GM18907 (cell line): ENCODE measurements at regions not wholly inside any gene's neighbourhood (a gene's known extent, or its start where the extent isn't known, plus 50 kb on each side); places are given as distances from the start of the nearest gene placed in this dataset.

Experiments used
- ATAC-seq: cut with Tn5 transposase; IDR thresholded peaks from one replicate; pipeline ENCODE4 v1.9.1; 2021; ENCODE audit warnings: mild to moderate bottlenecking, moderate library complexity; ENCODE audit not compliant: unreplicated experiment

DNA sequence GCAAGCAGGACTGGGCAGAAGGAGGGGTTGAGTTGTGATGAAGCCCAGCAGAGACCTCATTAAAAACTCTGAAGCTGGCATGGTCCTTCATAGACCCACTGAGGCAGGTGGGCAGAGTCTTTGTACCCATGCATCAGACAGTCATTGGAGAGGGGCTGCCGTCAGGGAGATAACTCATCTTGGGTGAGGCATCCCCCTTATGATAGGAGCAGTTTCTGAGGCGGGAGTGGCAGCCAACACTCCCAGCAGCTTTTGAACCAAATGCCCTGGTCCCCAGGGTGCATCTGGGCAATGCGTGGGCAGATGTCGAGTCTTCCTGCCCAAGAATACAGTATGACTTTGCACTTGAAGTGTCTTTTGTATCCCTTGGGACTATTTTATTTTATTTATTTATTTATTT, 68.1 kb downstream of the HTR5A start:
- ATAC-seq, result no peak

GRCh38 chr7:155141562-155141961, 71.4 kb downstream of the HTR5A start:
- ATAC-seq, result no peak

DNA sequence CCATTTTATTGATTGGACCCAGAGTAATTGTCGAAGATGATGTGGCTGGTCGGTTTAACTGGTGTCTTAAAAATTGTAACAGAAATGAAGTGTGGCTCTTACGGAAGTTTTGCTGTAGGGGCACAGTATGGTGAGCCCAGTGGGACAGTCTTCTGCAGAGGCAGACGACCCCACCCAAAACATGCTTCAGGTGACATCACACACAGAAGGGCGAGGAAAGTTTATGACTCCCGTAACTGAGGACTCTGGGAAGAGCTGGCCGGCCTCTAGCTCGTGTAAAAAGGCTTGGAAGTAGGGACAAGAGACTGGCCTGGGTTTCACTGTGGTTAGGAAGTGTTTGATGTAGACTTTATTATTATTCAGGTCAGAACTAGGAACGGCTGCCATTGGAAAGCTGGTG, 73.3 kb downstream of the HTR5A start:
- no peak for ATAC-seq

DNA sequence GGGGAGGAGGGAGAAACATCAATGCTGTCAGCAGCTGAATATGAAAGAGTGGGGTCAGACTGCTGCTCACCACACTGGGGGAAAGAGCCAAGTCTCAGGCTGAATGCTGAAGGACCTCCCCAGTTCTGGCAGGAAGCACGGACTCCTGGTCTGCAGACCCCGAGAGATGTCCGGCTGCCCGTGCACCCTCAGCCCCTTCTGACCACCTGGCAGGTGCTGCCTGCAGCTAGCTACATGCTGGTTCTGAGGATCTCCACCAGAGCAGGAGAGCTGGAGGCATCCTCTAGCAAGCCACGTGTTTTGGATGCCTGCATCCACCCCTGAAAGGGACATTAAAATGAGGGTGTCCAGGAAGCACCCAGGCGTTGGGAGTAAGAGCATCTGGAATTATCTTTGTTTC, 74.2 kb downstream of the HTR5A start:
- no peak for ATAC-seq

- no peak for ATAC-seq
Observed at GRCh38 chr7:155145477-155146255, 75.5 kb downstream of the HTR5A start.

GRCh38 chr7:155147172-155147571, 77.0 kb downstream of the HTR5A start:
- no peak for ATAC-seq

GRCh38 chr7:155147624-155148023, 77.5 kb downstream of the HTR5A start:
- ATAC-seq, result no peak

- ATAC-seq, result no peak
Observed at GRCh38 chr7:155153676-155154075, 83.6 kb downstream of the HTR5A start.

- no peak for ATAC-seq
Observed at GRCh38 chr7:155154586-155154985, 84.5 kb downstream of the HTR5A start.

- no peak for ATAC-seq
Observed at GRCh38 chr7:155161690-155162089, 91.6 kb downstream of the HTR5A start.

DNA sequence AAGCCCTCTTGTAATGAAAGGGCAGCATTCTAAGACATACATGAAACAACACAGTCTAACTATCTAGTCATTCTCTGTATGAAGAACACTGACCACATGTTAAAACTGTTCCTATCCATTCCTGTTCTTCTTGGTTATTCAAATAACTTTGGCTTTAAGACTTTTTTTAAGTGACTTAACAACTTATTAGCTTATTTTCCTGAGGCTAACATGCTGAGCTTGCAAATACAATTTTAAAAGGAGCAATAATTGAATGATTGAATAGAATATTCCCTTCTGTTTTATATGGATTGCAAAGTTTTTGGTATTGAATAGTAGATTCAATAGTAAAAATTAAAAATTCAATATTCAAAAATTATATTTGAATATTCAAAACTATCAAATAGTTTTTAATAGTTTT, 92.3 kb downstream of the HTR5A start:
- no peak for ATAC-seq

DNA sequence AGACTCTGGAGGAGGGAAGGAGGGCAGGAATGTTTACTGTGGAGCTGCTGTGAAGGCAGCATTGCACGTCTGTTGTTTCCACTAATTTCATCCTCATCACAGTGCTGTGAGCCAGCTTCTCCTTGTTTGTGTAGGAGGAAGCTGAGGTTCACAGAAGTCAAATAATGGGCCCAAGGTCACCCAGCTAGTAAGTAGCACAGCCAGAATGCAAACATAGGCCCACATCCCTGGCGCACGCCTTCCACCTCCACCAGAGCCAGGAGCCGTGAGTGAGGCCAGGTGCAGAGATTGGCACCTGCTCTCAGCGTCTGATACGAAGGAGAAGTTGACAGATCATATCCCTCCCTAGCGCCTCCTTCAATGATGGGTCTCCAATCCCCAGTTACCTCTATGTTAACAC, 93.6 kb downstream of the HTR5A start:
- ATAC-seq, result no peak

GRCh38 chr7:155164316-155164715, 94.2 kb downstream of the HTR5A start:
- ATAC-seq, result no peak

DNA sequence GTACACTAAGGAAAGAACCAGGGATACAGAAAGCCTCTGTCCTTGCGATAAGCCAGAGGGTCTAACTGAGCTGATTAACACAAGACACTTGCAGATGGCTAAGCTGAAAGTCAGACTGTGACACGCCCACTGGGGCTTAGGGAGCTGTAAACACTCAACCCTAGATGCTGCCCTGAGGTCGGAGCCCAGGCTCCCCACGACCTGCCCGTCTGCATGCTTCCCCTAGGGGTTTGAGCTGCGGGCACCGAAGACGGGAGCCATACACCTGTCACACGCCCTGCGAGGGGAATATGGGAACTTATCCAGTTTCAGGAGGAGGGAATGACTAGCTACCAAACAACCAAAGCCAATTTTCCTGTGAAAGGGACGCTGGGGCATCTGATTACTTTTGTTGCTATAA, 96.0 kb downstream of the HTR5A start:
- ATAC-seq, result no peak

DNA sequence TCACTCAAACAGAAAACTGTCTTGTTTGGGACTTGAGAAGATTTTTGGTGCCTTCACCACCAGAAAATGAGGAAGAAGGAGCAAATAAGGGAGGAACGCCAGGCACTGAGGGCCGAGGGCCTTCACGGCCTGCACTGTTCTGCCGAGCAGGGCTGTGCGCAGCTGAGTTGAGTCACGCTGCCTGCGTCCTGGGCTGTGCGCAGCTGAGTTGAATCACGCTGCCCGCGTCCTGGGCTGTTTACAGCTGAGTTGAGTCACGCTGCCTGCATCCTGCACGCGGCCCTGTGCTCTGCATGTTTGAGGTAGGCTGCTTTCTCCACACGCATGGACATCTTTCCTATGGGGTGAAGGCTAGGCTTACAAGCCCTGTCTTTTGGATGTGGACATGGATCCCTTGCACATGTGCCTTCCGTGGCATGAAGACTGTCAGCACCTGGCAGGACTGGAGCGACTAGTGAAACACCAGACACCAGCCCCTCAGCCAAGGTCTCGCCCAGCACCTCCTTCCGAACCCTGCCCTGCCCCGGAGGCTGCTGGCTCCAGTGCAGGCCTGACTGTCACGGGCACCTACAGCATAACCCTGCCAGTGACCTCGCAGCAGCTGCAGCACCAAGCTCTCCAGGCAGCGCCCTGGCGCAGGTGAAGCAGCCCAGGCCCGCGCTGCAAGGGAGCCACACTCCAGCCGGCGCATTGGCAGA, 96.7 kb downstream of the HTR5A start:
- ATAC-seq, result no peak

DNA sequence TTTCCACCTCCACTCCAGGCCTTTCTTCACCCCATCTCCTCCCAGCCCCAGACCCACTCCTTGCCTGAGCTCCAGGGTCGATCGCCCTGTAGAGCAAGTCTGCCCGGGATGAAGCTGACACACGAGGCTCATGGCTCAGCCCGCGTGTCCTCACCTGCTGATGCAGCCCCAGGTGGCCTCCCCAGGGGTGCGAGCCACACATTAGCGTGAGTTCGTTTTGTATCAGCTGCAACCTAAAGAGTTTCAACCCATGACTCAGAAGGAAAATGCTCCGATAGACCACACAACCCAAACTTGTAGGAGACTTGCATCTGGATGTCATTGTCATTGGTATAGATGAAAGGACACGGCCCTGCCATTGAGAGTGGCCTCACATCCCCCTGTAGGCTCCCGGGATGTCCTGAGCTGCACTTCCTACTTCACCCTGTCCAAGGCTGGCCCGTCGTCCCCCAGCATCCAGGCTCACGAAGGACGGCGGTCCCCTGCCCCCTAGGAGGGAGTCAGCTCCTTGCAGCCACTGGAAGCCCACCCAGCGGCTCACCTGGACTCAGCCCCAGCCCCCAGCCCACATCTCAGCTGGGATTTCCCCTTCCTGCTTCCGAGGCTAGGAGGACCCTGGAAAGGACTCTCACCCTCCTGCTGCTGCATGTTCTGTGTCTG, 97.7 kb downstream of the HTR5A start:
- no peak for ATAC-seq

DNA sequence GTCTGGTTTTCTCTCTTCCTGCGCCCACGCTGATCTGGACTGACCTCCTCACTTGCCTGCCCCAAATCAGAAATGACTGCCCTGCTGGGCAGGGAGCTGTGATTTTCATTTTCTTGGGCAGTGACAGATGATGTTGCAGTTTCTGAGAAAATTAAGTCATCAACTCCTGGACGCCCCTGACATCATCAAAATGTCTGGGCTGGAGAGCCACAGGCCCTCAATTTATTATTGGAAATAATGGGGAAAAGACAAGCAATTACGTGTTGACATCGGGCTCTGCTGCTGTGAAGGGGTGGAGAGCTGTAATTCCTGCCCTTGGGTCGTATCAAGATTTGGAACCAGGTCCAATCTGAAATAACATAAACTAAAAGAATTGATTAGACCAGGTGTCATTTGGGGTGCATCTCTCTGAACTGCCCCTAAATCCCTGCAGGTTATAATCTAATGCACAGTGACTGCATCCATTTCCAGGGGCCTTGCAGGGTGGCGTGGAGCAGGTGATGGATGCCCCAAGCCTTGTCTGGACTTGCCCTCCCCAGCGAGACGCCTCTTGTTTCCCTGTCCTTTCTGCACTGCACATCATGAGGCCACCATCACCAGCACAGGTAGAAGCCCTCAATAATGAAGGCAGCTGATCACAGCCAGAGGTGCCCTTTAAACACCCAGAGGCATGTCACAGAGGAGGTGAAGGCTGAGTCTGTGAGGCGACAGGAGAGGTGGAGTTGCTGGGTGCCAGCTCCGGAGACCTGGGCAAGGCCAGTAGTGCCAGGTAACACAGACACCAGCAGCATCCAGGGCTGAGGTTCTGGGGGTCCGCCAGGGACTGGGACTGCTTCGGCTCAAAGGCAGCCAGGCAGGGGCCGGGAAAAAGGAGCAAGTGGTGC, 98.7 kb downstream of the HTR5A start:
- no peak for ATAC-seq

DNA sequence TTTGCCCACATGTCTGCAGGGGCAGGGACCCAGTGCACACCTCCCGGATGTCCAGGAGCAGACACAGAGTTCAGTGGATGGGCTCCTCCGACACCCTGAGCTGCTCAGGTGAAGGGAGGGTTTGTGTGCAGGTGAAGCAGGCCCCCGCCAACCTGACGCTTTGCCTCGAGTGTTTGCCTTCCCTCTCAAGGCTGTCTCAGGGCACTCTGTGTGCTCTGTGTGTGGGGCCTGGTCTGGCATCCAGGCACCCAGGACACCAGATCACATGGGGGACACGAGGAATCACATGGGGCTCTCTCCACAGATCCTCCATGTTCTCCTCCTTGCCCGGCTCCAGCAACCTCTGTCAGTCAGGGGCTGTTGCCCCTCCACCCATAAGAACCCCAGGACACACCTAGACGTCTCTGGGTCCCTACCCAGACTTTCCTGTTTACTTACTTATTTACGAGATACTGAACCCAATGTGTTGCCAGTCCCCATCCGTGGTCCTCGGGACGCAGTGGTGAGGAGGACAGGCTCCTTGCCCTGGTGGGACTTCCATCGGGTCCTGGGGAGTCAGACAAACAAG, 99.5 kb downstream of the HTR5A start:
- no peak for ATAC-seq

DNA sequence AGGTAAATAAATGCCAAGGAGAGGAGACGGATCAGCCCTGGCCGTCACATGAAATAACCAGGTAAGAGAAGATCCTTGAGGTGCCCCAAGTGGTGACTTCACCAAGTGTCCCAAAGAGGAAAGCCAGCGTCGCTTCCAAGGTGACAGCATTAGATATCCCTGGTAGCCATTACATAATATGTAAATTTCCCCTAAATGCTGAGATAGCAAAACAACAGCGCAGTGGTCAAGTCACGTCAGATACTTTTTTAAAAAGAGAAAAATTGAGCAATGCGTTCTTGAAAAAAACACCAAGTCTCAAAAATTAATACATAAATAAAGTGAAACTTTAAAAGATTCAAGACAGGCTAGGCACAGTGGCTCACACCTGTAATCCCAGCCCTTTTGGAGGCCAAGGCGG, 100.2 kb downstream of the HTR5A start:
- no peak for ATAC-seq

- no peak for ATAC-seq
Observed at GRCh38 chr7:155172141-155172540, 102.0 kb downstream of the HTR5A start.

- no peak for ATAC-seq
Observed at GRCh38 chr7:155173905-155174304, 103.8 kb downstream of the HTR5A start.
